NCI-H82 treated with DMSO at 0.1 percent for 48 hours (cell line): ENCODE measurements at regions not wholly inside any gene's neighbourhood (a gene's known extent, or its start where the extent isn't known, plus 50 kb on each side); places are given as distances from the start of the nearest gene placed in this dataset.
"Not testable (repeated sequence)": the region's sequence is repeated elsewhere in the genome, so short reads cannot be mapped to it uniquely, and the experiment has no call there.

Experiments used
- DNase-seq: peaks from one replicate; lab custom pipeline; 2025; ENCODE audit not compliant: unreplicated experiment; lab: John Stamatoyannopoulos, UW

DNA sequence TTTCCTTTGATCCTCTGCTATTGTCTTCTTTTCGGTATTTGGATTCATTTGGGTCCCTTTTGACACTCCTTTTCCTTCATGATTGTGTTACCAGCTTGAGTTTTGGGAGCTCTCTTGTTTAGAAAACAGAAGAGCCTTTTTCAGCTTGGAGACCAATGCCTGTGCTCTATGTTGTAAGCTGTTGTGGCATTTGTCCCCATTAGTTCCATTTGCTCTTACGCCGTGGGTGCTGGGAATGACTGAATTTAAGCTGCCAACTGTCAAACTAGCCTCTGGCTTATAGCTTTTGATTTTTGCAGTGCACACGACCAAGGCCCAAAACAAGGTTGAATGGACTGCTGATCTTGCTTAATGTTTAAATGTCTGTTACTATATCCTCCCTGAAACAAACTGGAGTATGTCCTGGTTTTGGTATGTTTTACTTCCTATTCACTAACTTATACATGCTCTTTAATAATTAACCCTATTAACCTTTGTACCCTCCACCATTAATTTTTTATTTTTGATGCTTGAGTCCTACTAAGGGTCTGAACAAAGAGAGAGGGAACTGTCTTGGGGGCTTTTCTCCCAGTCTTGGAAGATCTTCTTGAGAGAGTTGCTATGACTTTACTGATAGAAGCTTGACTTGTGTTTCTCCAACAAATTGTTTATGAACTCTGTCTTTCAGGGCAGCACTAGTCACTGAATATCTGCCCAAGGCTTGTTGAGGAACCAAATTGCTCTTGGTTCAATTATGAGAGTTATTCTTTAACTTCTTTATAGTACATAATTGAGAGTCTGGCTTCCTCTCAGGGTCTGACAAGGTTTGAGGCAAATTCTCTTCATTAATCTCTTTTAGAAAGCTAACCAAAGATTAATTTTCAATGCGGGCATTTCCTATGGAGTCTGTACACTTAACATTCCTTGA, 100.3 kb upstream of the SIRPG start:
- DNase-seq: no peak

DNA sequence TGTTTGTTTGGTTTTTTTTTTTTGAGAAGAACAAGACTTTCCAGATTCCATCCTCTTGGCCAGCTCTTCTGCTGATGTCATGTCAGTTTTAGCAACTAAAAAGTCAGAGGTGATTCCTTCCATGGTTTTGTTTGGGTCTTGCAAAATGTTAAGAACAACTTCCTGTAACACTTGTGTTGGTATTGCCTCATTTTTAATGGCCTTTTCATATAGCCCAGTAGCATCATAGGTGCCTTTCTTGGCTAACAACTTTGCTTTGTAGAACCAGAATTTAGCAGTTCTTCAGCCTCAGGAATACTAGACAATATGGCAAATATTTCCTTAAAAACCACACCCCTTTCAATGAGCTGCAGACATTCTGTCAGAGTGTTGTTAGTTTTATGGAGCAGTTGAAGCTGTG, 99.5 kb upstream of the SIRPG start:
- no peak for DNase-seq

DNA sequence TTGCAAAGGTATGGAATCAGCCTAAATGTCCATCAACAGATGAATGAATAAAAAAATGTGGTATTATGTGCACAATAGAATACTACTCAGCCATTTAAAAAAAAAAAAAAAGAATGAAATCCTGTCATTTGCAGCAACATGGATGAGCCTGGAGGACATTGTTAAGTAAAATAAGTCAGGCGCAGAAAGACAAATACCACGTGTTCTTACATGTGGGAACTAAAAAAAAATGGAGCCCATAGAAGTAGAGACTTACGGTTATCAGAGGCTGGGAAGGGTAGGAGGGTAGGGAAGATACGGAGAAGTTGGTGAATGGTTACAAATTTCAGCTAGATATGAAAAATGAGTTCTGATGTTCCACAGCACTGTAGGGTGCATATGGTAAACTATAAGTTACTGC, 97.2 kb upstream of the SIRPG start:
- no peak for DNase-seq

DNA sequence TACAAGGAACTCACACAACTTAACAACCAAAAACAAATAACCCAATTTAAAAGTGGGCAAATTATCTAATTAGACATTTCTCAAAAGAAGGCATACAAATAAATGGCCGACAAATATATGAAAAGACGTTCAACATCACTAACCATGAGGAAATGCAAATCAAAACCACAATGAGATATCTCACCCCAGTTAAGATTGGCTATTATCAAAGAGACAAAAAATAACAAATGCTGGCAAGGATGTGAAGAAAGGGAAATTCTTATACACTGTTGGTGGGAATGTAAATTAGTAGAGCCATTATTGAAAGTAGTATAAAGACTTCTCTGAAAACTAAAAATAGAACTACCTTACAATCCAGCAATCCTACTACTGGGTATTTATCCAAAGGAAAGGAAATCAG, 96.7 kb upstream of the SIRPG start:
- DNase-seq: no peak

DNA sequence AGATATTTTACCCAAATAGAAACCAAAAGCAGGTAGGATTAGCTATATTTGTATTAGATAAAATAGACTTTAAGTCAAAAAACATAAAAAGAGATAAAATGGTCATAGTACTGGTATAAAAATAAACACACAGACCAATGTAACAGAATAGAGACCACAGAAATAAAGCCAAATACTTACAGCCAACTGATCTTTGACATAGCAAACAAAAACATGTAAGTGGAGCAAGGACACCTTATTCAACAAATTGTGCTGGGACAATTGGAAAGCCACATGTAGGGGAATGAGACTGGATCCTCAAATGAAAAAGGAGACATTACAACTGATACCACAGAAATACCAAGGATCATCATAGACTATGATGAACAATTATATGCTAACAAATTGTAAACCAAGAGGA, 94.5 kb upstream of the SIRPG start:
- no peak for DNase-seq

DNA sequence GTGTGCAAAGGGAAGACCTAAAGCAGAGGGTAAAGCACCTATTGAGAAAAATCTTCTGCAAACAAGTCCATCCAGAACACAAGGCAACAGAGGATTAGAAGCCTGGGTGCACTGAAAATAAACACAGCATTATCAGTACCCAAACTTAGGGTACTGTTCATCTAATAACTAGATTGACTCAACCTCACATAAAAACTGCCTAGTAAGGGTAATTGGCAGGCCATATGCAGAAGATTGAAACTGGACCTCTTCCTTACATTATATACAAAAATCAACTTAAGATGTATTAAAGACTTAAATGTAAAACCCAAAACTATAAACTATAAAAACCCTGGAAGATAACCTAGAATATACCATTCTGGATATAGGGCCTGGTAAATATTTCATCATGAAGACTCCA, 91.2 kb upstream of the SIRPG start:
- no peak for DNase-seq

DNA sequence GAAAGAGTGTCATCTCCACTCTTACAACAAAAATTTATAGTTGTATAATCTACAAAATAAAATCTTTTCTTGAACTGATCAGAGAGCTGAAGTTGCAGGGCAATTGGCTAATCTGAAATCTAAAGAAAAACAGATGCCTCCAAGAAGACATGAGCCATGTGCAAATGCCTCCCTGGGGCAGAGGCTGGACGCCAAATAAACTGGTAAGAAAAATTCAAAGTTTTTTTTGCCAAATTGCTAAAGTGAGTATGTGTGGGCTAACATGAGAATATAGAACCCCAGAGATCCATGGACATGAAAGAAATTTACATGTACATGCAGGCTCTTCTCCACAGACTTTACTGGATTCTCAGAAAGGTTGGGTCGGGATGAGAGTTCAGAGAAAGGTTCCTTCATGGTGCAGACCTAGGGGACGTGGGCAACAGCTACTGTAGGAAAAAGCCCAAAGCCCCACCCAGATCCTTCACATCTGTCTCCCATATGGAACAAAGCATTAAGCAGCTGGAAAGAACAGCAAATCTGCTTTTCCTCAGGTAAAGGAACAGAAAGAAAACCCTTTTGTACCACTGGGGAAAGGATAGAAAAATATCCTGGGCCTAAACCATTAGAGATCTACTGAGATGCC, 90.5 kb upstream of the SIRPG start:
- no peak for DNase-seq

DNA sequence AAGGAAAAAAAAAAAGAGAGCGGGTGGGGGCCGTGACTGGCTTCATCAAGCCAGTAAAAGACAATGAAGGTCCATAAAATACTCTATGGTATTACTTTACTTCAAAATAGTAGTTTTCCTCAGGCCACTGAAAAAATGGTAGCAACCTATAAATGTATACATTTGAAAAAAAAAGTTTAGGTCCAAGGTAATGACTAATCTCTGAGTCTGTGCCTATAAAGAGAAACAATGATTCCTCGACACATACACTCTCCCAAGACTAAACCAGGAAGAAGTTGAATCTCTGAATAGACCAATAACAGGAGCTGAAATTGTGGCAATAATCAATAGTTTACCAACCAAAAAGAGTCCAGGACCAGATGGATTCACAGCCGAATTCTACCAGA, 84.5 kb upstream of the SIRPG start:
- DNase-seq: not testable (repeated sequence)

DNA sequence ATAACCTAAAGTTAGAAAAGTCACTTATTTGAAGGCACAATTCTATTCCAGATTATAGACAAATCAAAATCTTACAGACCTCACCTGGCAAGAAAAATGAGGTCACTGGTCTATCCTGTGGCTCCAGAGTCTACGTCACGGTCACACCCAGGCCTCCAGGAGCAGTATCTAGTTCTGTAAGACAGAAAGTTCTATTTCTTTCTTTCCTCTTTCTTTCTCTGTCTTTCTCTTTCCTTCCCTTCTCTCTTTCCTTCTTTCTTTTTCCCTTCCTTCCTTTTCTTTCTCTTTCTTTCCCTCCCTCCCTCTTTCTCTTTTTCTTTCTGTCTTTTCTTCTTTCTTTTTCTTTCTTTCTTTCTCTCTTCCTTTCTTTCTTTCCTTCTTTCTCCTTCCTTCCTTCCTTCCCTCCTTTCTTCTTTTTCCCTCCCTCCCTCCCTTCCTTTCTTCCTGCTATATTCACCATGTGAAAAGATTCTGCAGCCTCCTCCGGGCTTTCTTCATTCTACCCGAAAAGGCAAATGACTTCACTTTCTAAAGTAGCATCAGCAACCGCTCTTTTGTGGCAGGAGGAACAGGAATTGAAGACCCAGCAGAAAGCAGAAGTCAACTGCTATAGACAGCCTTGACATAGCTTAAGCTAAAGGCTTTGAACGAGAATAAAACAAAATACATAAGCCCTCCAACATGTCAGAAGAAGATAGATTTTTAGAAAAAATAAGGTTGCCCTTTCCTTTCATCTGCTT, 83.9 kb upstream of the SIRPG start:
- no peak for DNase-seq

DNA sequence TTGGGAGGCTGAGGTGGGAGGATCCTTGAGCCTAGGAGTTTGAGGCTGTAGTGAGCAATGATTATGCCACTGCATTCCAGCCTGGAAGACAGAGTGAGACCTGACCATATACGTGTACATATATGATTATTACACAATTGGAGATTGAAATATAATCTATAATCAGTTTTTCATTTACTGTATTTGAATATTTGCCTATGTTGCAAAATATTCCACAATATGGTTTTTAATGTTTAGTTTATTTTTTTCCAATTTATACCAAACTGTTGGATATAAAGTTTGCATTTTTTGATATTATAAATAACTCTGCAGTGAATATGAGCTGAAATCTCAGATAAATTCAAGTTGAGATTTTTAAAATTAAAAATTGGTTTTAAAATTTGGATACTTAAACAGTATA, 79.6 kb upstream of the SIRPG start:
- DNase-seq: no peak

DNA sequence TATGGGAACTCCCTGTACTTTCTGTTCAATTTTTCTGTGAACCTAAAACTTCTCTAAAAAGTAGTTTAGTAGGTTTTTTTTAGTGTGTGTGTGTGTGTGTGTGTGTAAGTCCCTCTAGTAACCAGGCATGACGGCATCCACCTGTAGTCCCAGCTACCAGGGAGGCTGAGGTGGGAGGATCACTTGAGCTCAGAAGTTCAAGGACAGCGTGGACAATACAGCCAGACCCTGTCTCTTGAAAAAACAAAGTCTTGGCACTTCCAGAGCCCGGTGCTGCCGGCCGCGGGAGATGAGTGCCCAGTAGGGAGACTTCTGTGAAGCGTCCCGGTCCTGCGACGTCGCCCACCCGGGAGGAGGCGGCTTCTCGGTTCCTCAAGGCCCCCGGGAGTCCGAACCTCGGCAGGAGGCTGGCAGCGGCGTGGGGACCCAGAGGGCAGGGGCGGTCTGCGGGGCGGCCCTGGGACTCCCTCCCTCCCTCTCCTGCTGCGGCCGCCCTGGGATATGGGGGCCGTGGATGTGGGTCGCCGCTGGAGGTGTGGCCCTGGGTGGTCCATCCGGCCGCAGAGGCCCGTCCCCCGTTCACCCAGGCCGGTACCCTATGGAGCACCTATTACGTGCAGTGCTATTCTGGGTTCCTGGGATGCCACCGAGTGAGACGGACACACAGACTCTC, 78.0 kb upstream of the SIRPG start:
- no peak for DNase-seq

DNA sequence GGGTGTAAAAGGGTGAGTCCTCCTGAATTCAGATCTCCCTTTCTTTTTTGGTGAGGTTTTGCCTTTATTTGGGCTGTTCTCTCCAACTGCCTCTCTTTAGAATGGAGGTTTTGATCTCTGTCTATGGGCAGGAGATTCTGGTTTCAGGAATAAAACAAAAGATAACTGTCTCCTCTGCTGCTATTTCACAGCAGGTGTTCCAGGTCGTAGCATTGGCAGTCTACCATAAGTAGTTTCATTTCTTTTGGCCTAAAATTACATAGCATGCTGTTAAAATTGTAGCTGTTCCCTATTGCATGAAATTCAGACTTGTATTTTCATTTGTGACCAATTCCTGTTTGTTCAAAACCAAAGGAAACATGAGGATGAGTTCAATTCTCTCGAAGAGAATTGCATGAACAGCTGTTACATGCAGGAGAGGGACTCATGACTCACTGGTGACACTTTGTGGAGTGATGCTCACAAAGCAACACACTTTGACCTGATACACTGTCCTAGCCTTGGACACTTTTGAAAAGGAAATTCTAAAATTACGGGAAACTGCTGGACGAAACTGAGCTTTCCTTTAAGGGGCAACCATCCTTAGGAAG, 76.8 kb upstream of the SIRPG start:
- DNase-seq: no peak

DNA sequence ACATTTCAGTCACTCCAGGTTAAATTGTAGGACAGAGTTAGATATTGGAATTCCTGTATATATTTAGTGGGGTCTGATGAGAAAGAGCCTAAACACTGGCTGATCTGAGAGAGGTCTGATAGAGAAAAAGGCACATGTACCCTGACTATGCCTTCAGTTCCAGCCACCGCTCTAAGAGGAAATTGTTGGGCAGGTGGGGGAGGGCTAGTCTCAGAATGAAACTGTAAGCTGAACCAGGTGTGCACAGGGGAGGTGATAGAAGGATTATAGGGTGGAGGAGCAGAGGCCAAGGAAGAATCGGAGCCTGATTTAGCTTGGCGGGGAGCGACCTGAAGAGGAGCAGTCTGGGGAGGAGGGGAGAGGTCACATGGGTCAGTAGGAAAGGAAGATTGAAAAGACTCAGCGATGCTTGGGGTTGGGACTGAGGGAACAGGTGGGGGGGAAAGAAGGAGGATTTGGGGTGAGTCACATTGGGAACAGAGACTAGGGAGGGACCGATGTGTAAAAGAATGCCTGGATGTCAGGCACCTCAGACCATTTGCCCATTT, 74.3 kb upstream of the SIRPG start:
- not testable (repeated sequence) for DNase-seq

DNA sequence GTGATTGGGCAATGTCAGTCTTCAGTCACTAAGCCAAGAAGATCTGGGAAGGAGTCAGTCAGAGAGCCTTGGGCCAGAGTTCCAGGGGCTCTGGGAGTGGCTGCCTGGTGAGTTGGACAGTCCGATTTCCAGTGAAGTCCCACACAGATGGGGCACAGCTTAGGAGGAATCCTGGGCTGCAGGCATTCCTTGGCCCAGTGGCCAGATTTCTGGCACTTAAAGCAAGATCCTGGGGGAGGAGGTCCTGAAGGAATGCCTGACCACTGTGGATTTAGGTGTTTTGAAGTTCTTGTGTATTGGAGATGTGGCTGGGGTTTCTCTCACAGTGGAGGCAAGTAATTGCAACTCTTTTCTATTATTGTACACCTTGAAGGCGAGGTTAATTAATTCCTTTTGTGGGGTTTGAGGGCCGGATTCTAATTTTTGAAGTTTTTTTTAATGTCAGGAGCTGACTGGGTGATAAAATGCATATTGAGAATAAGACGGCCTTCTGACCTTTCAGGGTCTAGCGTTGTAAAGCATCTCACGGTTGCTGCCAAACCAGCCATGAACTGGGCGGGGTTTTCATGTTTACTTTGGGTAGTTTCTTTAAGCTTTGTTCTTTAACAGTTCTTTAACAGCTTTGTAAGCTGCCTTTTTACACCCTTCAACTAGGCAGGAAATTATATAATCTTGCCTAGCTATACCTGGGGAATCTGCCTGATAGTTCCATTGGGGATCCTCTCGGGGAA, 73.6 kb upstream of the SIRPG start:
- not testable (repeated sequence) for DNase-seq

DNA sequence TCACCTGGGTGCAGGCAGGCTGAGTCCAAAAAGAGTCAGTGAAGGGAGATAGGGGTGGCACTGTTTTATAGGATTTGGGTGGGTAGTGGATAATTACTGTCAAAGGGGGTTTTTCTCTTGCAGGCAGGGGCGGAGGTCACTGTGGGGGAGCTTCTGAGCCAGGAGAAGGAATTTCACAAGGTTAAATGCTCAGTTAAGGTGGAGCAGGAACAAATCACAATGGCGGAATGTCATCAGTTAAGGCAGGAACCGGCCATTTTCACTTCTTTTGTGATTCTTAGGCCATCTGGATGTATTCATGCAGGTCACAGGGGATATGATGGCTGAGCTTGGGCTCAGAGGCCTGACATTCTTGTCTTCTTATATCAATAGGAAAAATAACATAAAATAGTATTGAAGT, 69.7 kb upstream of the SIRPG start:
- not testable (repeated sequence) for DNase-seq

DNA sequence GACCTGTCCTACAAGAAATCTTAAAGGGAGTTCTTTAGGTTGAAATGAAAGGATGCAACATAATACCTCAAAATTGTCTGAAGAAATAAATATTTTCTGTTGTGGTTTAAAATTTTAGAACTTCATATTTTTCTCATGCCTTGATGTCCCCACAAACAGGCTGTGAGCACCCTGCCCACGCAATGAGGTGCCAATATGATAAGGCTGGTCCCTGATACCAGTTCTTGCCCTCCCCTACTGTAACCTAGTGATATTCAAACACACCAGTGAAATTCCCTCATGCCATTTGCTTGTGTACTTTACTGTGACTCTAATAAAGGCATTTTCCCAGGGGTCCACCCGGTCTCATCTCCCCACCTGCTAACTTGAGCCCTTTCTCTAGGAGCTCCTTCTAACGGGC, 67.3 kb upstream of the SIRPG start:
- no peak for DNase-seq

DNA sequence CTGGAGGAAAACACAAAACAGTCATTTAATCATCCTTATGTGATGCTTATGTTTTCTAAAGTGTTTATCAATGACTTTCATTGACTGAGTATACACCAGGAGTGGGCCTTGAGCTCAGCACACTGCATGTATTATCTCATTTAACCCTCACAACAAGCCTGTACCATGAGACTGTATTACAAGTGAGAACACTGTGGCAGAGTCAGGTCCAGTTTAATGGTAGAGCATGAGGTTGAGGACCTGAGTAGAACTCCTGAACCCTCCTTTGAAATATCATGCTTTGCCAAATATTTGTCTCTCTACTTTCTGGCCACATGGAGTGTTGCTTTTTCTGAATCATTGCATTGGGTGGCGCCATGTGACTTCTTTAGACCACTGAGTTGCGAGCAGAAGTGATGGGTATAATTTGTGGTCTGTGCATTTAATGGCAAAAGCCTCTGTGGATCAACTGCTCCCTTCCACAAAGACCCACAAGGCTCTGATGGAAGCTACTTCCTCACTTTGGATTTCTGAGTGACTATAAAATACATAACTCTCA, 65.0 kb upstream of the SIRPG start:
- no peak for DNase-seq

DNA sequence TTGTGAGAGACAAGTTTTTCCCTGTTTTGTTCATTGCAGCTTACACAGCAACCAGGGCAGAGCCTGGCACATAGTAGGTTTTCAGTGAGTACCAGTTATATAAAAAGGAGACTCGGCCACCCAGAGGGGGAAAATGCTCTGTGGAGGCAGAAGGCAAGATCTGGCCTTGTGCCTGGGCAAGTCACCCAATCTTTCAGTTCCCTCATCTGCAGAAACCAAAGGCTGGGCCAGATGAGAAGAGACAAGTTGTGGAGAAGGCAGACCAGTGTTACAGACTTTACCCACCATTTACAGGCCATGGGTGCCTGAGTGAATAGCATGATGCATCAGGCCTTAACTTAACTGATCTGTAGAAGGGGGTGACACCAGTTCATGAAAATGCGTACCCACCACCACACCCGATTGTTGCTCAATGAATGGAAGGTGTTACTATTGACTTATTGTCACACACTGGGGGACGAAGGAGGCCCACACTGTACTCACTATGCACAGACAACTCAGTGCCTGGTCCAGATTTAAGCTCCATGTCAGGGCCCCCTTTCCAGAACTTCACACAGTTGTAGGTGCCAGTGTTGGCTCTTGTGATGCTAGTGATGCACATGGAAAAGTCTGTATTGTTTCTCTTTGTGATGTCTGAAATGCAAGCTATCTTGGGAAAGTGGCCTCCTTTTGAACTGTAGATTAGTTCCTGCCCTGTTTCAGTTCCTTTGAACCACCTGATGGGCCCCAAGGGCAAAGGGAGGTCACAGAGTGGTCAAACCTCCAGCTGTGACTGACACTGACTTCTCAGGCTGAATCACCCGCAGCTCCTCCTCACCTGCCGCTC, 64.3 kb upstream of the SIRPG start:
- DNase-seq: no peak
